Common myeloid progenitor, CD34-positive (primary cell): ENCODE measurements at regions not wholly inside any gene's neighbourhood (a gene's known extent, or its start where the extent isn't known, plus 50 kb on each side); places are given as distances from the start of the nearest gene placed in this dataset.
"Not testable (repeated sequence)": the region's sequence is repeated elsewhere in the genome, so short reads cannot be mapped to it uniquely, and the experiment has no call there.

Source experiments
- CTCF ChIA-PET: fragments of 350-600 bp; sonication (Branson Sonifier 250); formaldehyde crosslinking; loops from one replicate; lab custom pipeline; 2021; ENCODE audit warnings: antibody characterized with exemption; lab: Charles Lee
- POLR2A ChIA-PET: fragments of 350-600 bp; sonication (Branson Sonifier 250); formaldehyde crosslinking; loops from one replicate; lab custom pipeline; 2021; ENCODE audit warnings: antibody characterized with exemption; lab: Charles Lee
- DNase-seq, 3 donors: peaks; one replicate each; pipeline versions ENCODE4 v3.0.0 to v3.0.0-alpha.2; 2013
- H3K27ac ChIP-seq, 2 experiments: 1 replicate in 1 of 2; 2 replicates in 1 of 2; pipeline ENCODE4 v1.7.0; 2013; ENCODE audit warnings: inconsistent platforms in 2 of 2, low read length in 2 of 2, mild to moderate bottlenecking in 2 of 2, low read depth in 1 of 2, moderate library complexity in 1 of 2; ENCODE audit not compliant: severe bottlenecking in 2 of 2, insufficient read depth in 1 of 2, poor library complexity in 1 of 2
- H3K27me3 ChIP-seq, 5 experiments: replicated peaks in 2 of 5; 1 replicate in 3 of 5; 2 replicates in 2 of 5; pipeline versions ENCODE4 v1.6.1 to v1.7.0; 2013; ENCODE audit warnings: low read length in 4 of 5, mild to moderate bottlenecking in 2 of 5, moderate library complexity in 2 of 5, inconsistent platforms in 1 of 5; ENCODE audit not compliant: insufficient read depth in 5 of 5, control insufficient read depth in 4 of 5
- H3K36me3 ChIP-seq, 4 experiments: 1 replicate in 2 of 4; 2 replicates in 2 of 4; pipeline versions ENCODE4 v1.6.1 to v1.7.0; 2013; ENCODE audit warnings: low read length in 3 of 4, control low read depth in 1 of 4, mild to moderate bottlenecking in 1 of 4; ENCODE audit not compliant: control insufficient read depth in 4 of 4, insufficient read depth in 4 of 4
- H3K4me1 ChIP-seq, 4 experiments: 1 replicate in 3 of 4; 2 replicates in 1 of 4; pipeline versions ENCODE4 v1.6.1 to v1.7.1; 2013; ENCODE audit warnings: low read length in 3 of 4, mild to moderate bottlenecking in 3 of 4, control low read depth in 1 of 4, inconsistent platforms in 1 of 4, moderate library complexity in 1 of 4; ENCODE audit not compliant: control insufficient read depth in 4 of 4, insufficient read depth in 4 of 4; ENCODE audit errors: control extremely low read depth in 1 of 4
- H3K4me3 ChIP-seq, 7 experiments: 1 replicate in 4 of 7; 2 replicates in 3 of 7; pipeline versions ENCODE4 v1.5.1 to v1.7.0; 2013; ENCODE audit warnings: mild to moderate bottlenecking in 7 of 7, low read length in 6 of 7, moderate library complexity in 6 of 7, inconsistent platforms in 2 of 7, low read depth in 2 of 7, control low read depth in 1 of 7; ENCODE audit not compliant: insufficient read depth in 4 of 7, control insufficient read depth in 1 of 7; ENCODE audit errors: extremely low read depth in 1 of 7
- H3K9me3 ChIP-seq, 5 experiments: 1 replicate in 4 of 5; 2 replicates in 1 of 5; pipeline versions ENCODE4 v1.6.1 to v1.7.1; 2013; ENCODE audit warnings: low read length in 4 of 5, mild to moderate bottlenecking in 2 of 5, inconsistent platforms in 1 of 5, low read depth in 1 of 5, moderate library complexity in 1 of 5; ENCODE audit not compliant: control insufficient read depth in 4 of 5, insufficient read depth in 2 of 5; ENCODE audit errors: control extremely low read depth in 1 of 5
- WGBS: methylation state at CpG from one replicate; pipeline ENCODE4 v1.1.5; 2013; ENCODE audit not compliant: insufficient coverage; 5-methylcytosine and 5-hydroxymethylcytosine counted together

DNA sequence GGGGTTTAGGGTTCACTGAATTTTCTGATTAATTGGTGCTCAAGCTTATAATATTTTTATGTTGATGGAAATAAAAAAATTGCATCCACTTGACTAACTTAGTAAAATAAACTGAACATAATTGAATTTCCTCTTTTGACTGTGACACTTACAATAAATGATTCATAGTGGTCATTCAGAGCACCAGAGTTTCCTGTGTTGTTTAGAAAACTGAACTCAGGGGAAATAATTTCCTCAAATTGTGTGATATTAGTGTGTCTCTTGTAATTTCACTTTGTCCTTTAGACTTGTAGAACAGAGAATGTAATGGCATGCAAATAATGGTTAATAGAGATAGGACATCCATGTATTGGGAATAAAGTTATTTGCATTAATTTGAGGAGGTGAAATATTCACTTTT, 319.7 kb upstream of the MAN1A1 start:
- Histone ChIP-seq H3K36me3 (no peaks in the 10 kb centered on the region), H3K27ac (no peak overlapping the region), H3K4me1 (peaks cover 5 to 30% (median 16%) of the 10 kb centered on the region in 4 experiments), H3K4me3 (no peak overlapping the region), H3K9me3 (no peaks in the 10 kb centered on the region), H3K27me3 (no peaks in the 10 kb centered on the region)
- peak; percentile 22 to 86 (median 75) for DNase-seq
- ChIA-PET POLR2A (no interaction called here), CTCF (interaction anchor here (0.9 to 1.6 kb wide), 2 partner anchors 10 to 31 kb away, joined by 3 to 5 read pairs; no protein-coding TSS in a partner anchor)

DNA sequence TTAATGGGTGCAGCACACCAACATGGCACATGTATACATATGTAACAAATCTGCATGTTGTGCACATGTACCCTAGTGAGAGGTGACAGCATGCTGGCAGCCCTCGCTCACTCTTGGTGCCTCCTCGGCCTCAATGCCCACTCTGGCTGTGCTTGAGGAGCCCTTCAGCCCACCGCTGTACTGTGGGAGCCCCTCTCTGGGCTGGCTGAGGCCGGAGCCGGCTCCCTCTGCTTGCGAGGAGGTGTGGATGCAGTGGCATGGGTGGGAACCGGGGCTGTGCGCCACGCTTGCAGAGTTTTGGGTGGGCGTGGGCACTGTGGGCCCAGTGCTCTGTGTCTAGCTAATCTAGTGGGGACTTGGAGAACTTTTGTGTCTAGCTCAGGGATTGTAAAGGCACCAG, 315.9 kb upstream of the MAN1A1 start:
- H3K27ac ChIP-seq, H3K27me3 ChIP-seq, H3K9me3 ChIP-seq, CTCF ChIA-PET, POLR2A ChIA-PET, DNase-seq, H3K4me3 ChIP-seq, H3K36me3 ChIP-seq: not testable (repeated sequence)
- 98% methylated on average over 10 of the region's 10 CpGs for WGBS
- peaks cover 5 to 28% (median 14%) of the 10 kb centered on the region in 4 experiments for H3K4me1 ChIP-seq

DNA sequence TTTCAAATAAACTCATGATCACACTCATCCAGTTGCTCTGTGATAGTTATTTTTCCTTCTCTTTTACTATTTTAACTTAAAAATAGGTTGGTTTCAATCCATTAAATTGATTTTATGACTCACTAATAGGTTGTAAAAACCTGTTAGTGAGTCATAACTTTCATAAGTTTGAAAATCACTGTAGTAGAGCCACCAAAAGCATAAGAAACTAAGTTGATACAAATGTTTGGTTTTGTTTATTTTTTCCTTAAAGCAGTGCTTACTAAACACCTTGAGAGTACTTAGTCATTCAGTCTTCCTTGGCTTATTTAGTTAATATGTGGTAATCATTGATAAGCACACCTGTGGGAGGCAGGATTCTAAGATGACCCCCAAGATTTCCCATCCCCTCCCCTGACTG, 312.1 kb upstream of the MAN1A1 start:
- DNase-seq: no peak
- CTCF ChIA-PET: interaction anchor here (1.2 kb wide), 1 partner anchor 29 kb away, joined by 3 read pairs; no protein-coding TSS in a partner anchor

DNA sequence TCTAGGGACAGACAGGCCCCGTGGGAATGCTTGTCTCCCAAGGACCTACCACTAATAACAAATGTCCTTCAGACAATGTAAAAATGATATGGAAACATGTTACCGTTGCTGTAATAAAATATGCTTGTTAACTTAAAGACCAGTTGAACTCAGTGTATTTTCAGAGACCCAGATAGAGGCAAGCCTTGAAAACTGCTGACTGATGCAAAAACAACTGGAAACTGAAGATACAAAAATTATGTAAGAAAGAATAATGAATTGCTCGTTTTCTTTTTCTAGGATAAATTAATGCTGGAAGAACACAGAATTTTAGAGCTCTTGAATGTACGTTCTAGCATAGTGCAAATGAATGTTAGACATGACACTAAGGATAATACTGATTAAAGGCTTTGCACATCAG, 311.5 kb upstream of the MAN1A1 start:
- H3K4me1 ChIP-seq: no peaks in the 10 kb centered on the region
- H3K27ac ChIP-seq: no peak overlapping the region
- POLR2A ChIA-PET: no interaction called here
- DNase-seq: no peak
- H3K36me3 ChIP-seq: no peaks in the 10 kb centered on the region
- peaks cover 0 to 4% (median 0%) of the 10 kb centered on the region in 5 experiments for H3K9me3 ChIP-seq
- WGBS: 100% methylated on average over 2 of the region's 4 CpGs
- H3K27me3 ChIP-seq: no peaks in the 10 kb centered on the region
- CTCF ChIA-PET: interaction anchor here (1.2 kb wide), 1 partner anchor 30 kb away, joined by 3 read pairs; no protein-coding TSS in a partner anchor
- no peak overlapping the region for H3K4me3 ChIP-seq

More for the DNA sequence above, 312.1 kb upstream of the MAN1A1 start:
- no peaks in the 10 kb centered on the region for H3K36me3 ChIP-seq
- H3K9me3 ChIP-seq: peaks cover 0 to 4% (median 0%) of the 10 kb centered on the region in 5 experiments
- H3K4me1 ChIP-seq: no peaks in the 10 kb centered on the region
- POLR2A ChIA-PET: no interaction called here
- H3K4me3 ChIP-seq: no peak overlapping the region
- H3K27me3 ChIP-seq: no peaks in the 10 kb centered on the region
- H3K27ac ChIP-seq: no peak overlapping the region

DNA sequence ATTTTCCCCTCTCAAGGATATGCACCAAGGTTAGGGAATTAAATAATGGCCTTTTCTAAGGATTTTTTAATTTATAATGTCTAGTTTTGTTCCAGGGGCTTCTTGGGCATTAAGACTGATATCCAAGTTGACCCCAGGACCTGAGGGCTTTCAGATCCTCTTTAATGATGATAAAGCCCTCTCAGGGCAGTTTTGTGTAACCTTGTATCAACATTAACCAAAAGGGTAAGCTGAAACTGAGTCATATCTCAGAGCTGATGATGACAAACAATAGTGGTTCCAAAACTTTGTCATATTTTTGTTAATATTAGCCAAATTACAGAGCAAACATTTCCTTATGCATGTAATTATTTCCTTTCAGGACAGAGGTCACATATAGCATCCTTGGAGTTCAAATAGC, 309.4 kb upstream of the MAN1A1 start:
- Histone ChIP-seq H3K27ac (no peak overlapping the region), H3K9me3 (peaks cover 0 to 4% (median 0%) of the 10 kb centered on the region in 5 experiments), H3K36me3 (no peaks in the 10 kb centered on the region), H3K4me1 (no peaks in the 10 kb centered on the region), H3K27me3 (no peaks in the 10 kb centered on the region), H3K4me3 (no peak overlapping the region)
- no peak for DNase-seq
- CTCF ChIA-PET: interaction anchor here (1.3 to 1.5 kb wide), 2 partner anchors 10 to 14 kb away, joined by 4 to 5 read pairs; no protein-coding TSS in a partner anchor
- POLR2A ChIA-PET: no interaction called here

DNA sequence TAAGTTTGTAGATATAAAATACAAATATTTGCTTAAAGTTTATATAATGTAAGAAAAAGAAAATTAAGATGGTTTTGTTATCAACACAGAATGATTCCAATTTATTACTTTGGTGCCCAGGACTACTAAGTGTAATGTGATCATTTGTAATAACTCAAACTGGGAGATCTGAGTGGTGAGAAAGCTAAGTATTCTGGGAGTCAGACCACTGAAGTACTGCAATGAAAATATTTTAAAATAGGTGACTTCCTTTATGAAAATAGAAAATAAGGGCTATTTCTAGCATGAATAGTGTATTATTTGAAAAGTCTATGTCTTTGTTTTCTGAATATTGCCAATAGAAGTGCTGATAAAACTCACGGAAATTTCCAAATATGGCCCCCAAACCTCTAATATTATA, 305.6 kb upstream of the MAN1A1 start:
- Histone ChIP-seq H3K4me3 (no peak overlapping the region), H3K9me3 (peaks cover 0 to 4% (median 0%) of the 10 kb centered on the region in 5 experiments), H3K27ac (no peak overlapping the region), H3K4me1 (no peaks in the 10 kb centered on the region), H3K27me3 (no peaks in the 10 kb centered on the region), H3K36me3 (no peaks in the 10 kb centered on the region)
- CTCF ChIA-PET: no interaction called here
- POLR2A ChIA-PET: no interaction called here
- no peak for DNase-seq
- no CpG with 5 or more reads among the region's 1 CpG for WGBS

DNA sequence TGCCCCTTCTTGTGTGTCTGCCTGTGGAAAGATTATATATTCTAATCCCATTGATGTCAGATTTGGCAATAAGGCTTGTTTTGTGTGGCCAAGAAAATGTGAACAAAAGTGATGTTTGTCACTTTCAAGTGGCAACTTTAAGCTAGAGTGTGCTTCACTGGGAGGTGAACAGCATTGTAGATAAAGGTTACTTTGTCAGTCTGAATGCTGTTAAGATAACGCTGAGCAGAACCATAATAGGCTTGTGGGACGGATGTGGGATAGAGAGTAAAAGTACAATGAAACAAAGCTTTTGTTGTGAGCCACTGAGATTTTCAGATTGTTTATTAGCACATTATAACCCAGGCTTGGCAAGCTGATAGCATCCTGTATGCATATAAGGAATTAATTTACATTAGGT, 303.8 kb upstream of the MAN1A1 start:
- H3K27ac ChIP-seq: no peak overlapping the region
- ChIA-PET POLR2A (no interaction called here), CTCF (no interaction called here)
- no peak for DNase-seq
- no peaks in the 10 kb centered on the region for H3K27me3 ChIP-seq
- H3K36me3 ChIP-seq: no peaks in the 10 kb centered on the region
- 100% methylated on average over 2 of the region's 2 CpGs for WGBS
- no peaks in the 10 kb centered on the region for H3K4me1 ChIP-seq
- no peaks in the 10 kb centered on the region for H3K9me3 ChIP-seq
- no peak overlapping the region for H3K4me3 ChIP-seq
